H1 (cell line): ENCODE measurements at regions not wholly inside any gene's neighbourhood (a gene's known extent, or its start where the extent isn't known, plus 50 kb on each side); places are given as distances from the start of the nearest gene placed in this dataset.

ENCODE experiments used
- CTCF ChIA-PET: fragments of 300-600 bp; sonication (Branson Sonifier 250); formaldehyde crosslinking; loops from one replicate; lab custom pipeline; 2021; ENCODE audit not compliant: partially characterized antibody; lab: Charles Lee
- POLR2A ChIA-PET: fragments of 300-600 bp; sonication (Branson Sonifier 250); formaldehyde crosslinking; loops from one replicate; lab custom pipeline; 2021; ENCODE audit warnings: inconsistent platforms; ENCODE audit not compliant: partially characterized antibody; lab: Charles Lee
- DNase-seq, 2 experiments: peaks; one replicate each; pipeline versions ENCODE4 v3.0.0 to v3.0.0-alpha.2; 2010 to 2022; ENCODE audit warnings: low spot score in 2 of 2, low read depth in 1 of 2, mixed read lengths in 1 of 2
- FAIRE-seq: peaks from 2 replicates; lab custom pipeline; 2011; peaks lifted over from hg19 to GRCh38; lab: Jason Lieb, UNC
- H2AFZ ChIP-seq: 2 replicates; pipeline ENCODE4 v1.8.1; 2012; ENCODE audit warnings: low read length, inconsistent platforms
- H2AK5ac ChIP-seq: 2 replicates; pipeline ENCODE4 v1.6.1; 2013; ENCODE audit warnings: low read depth, low read length
- H2BK120ac ChIP-seq: replicated peaks from 2 replicates; pipeline ENCODE3; 2013; ENCODE audit warnings: low read depth, low read length, inconsistent platforms
- H2BK12ac ChIP-seq: 2 replicates; pipeline ENCODE4 v1.6.1; 2013; ENCODE audit warnings: low read depth, low read length
- H2BK15ac ChIP-seq: 2 replicates; pipeline ENCODE4 v1.6.1; 2013; ENCODE audit warnings: low read length
- H2BK20ac ChIP-seq: 2 replicates; pipeline ENCODE4 v1.6.1; 2013; ENCODE audit warnings: low read length
- H2BK5ac ChIP-seq: 2 replicates; pipeline ENCODE4 v1.6.1; 2013; ENCODE audit warnings: low read depth, low read length
- H3K14ac ChIP-seq: 2 replicates; pipeline ENCODE4 v1.6.1; 2013; ENCODE audit warnings: inconsistent platforms; ENCODE audit not compliant: insufficient read length
- H3K18ac ChIP-seq: 2 replicates; pipeline ENCODE4 v1.6.1; 2013; ENCODE audit warnings: low read length; ENCODE audit errors: extremely low read depth
- H3K23ac ChIP-seq: 2 replicates; pipeline ENCODE4 v1.6.1; 2013; ENCODE audit warnings: inconsistent platforms; ENCODE audit not compliant: insufficient read length
- H3K23me2 ChIP-seq: 2 replicates; pipeline ENCODE4 v1.6.1; 2013; ENCODE audit warnings: low read depth, low read length
- H3K27ac ChIP-seq: 2 replicates; pipeline ENCODE4 v1.6.1; 2011; ENCODE audit warnings: low read depth, low read length, inconsistent platforms
- H3K27me3 ChIP-seq, 4 experiments: replicated peaks in 1 of 4; 1 replicate in 1 of 4; 2 replicates in 3 of 4; pipeline versions ENCODE4 v1.6.1 to v1.8.1; 2011 to 2013; ENCODE audit warnings: low read length in 3 of 4, mild to moderate bottlenecking in 3 of 4, inconsistent platforms in 2 of 4, mixed read lengths in 2 of 4, moderate library complexity in 1 of 4; ENCODE audit not compliant: control insufficient read depth in 3 of 4, insufficient read depth in 3 of 4; ENCODE audit errors: extremely low read depth in 1 of 4
- H3K36me3 ChIP-seq, 4 experiments: 2 replicates each; pipeline versions ENCODE4 v1.6.1 to v1.8.1; 2011 to 2013; ENCODE audit warnings: mild to moderate bottlenecking in 4 of 4, low read length in 3 of 4, moderate library complexity in 2 of 4, control low read depth in 1 of 4, inconsistent platforms in 1 of 4; ENCODE audit not compliant: insufficient read depth in 4 of 4, control insufficient read depth in 2 of 4
- H3K4ac ChIP-seq: replicated peaks from 2 replicates; pipeline ENCODE3; 2013; ENCODE audit warnings: low read length, low read depth, mixed read lengths, inconsistent platforms; ENCODE audit not compliant: insufficient read length
- H3K4me1 ChIP-seq, 4 experiments: replicated peaks in 1 of 4; 1 replicate in 1 of 4; 2 replicates in 3 of 4; pipeline versions ENCODE4 v1.6.1 to v1.8.1; 2011 to 2013; ENCODE audit warnings: low read length in 3 of 4, inconsistent platforms in 2 of 4, mixed read lengths in 1 of 4; ENCODE audit not compliant: insufficient read depth in 4 of 4, control insufficient read depth in 3 of 4
- H3K4me2 ChIP-seq, 2 experiments: 2 replicates each; pipeline versions ENCODE4 v1.6.1 to v1.8.1; 2011 to 2013; ENCODE audit warnings: low read depth in 2 of 2, low read length in 2 of 2, control low read depth in 1 of 2, inconsistent platforms in 1 of 2, mild to moderate bottlenecking in 1 of 2; ENCODE audit not compliant: insufficient read depth in 1 of 2
- H3K4me3 ChIP-seq, 4 experiments: fragments of 200-600, 300-600 bp in 1 of 4; sonication (generic), shearing (Covaris generic), sonication (Bioruptor Twin) in 1 of 4; 2 replicates each; pipeline versions ENCODE4 v1.5.1 to v1.8.1; 2011 to 2016; ENCODE audit warnings: low read length in 4 of 4, low read depth in 3 of 4, control low read depth in 2 of 4, inconsistent platforms in 2 of 4, mild to moderate bottlenecking in 2 of 4, mixed read lengths in 1 of 4, moderate library complexity in 1 of 4; ENCODE audit not compliant: insufficient read depth in 2 of 4; ENCODE audit errors: extremely low read depth in 1 of 4
- H3K56ac ChIP-seq: replicated peaks from 2 replicates; pipeline ENCODE3; 2013; ENCODE audit warnings: low read depth, mild to moderate bottlenecking, mixed read lengths, low read length, inconsistent platforms; ENCODE audit not compliant: insufficient read length
- H3K79me1 ChIP-seq: 2 replicates; pipeline ENCODE4 v1.6.1; 2013; ENCODE audit warnings: low read depth, low read length, control low read depth
- H3K79me2 ChIP-seq, 2 experiments: 2 replicates each; pipeline versions ENCODE4 v1.6.1 to v1.8.1; 2012 to 2013; ENCODE audit warnings: low read length in 2 of 2, mild to moderate bottlenecking in 2 of 2, inconsistent platforms in 1 of 2; ENCODE audit not compliant: insufficient read depth in 2 of 2, control insufficient read depth in 1 of 2
- H3K9ac ChIP-seq, 4 experiments: replicated peaks in 1 of 4; 1 replicate in 1 of 4; 2 replicates in 3 of 4; pipeline versions ENCODE4 v1.6.1 to v1.8.1; 2011 to 2013; ENCODE audit warnings: low read depth in 3 of 4, low read length in 3 of 4, control low read depth in 2 of 4, mild to moderate bottlenecking in 2 of 4, moderate library complexity in 2 of 4, inconsistent platforms in 1 of 4; ENCODE audit errors: extremely low read depth in 1 of 4
- H3K9me3 ChIP-seq, 2 experiments: 2 replicates each; pipeline versions ENCODE4 v1.6.1 to v1.8.1; 2012 to 2013; ENCODE audit warnings: mild to moderate bottlenecking in 2 of 2, moderate library complexity in 2 of 2, control low read depth in 1 of 2, inconsistent platforms in 1 of 2, low read depth in 1 of 2, low read length in 1 of 2, mixed read lengths in 1 of 2; ENCODE audit not compliant: insufficient read depth in 2 of 2
- H4K20me1 ChIP-seq, 2 experiments: replicated peaks in 1 of 2; 2 replicates each; pipeline versions ENCODE3 to v1.8.1; 2011 to 2013; ENCODE audit warnings: inconsistent platforms in 2 of 2, low read length in 2 of 2, mild to moderate bottlenecking in 1 of 2; ENCODE audit not compliant: insufficient read depth in 2 of 2, control insufficient read depth in 1 of 2
- H4K5ac ChIP-seq: 2 replicates; pipeline ENCODE4 v1.6.1; 2013; ENCODE audit warnings: low read length, low read depth, mixed read lengths, inconsistent platforms; ENCODE audit not compliant: insufficient read length
- H4K8ac ChIP-seq: 2 replicates; pipeline ENCODE4 v1.8.0; 2013; ENCODE audit warnings: mild to moderate bottlenecking, moderate library complexity, low read length, inconsistent platforms; ENCODE audit not compliant: insufficient read depth; ENCODE audit errors: extremely low read depth
- H4K91ac ChIP-seq: replicated peaks from 2 replicates; pipeline ENCODE3; 2013; ENCODE audit warnings: low read length, mixed read lengths, inconsistent platforms; ENCODE audit not compliant: insufficient read length
- BACH1 ChIP-seq: IDR thresholded peaks from 2 replicates; pipeline ENCODE4 v1.6.1; 2012; ENCODE audit warnings: low read length, improper control_type of control experiment
- BCL11A ChIP-seq, 2 experiments: IDR thresholded peaks; one replicate each; pipeline ENCODE4 v1.6.1; 2011; ENCODE audit warnings: low read depth in 2 of 2, low read length in 2 of 2, mild to moderate bottlenecking in 2 of 2
- CTBP2 ChIP-seq: IDR thresholded peaks from 2 replicates; pipeline ENCODE4 v1.7.0; 2011; ENCODE audit warnings: borderline replicate concordance, mild to moderate bottlenecking, moderate library complexity, mixed read lengths, low read length; ENCODE audit not compliant: insufficient read depth, insufficient read length
- FOSL1 ChIP-seq: IDR thresholded peaks from 2 replicates; pipeline ENCODE4 v1.6.1; 2011; ENCODE audit warnings: mild to moderate bottlenecking, low read depth, low read length, moderate library complexity; ENCODE audit not compliant: insufficient read depth
- KDM4A ChIP-seq: IDR thresholded peaks from one replicate; pipeline ENCODE4 v1.7.1; 2012; ENCODE audit warnings: low read depth, mild to moderate bottlenecking, moderate library complexity, low read length, inconsistent platforms; ENCODE audit not compliant: severe bottlenecking
- KDM5A ChIP-seq: fragments of 200-600 bp; IDR thresholded peaks from 2 replicates; pipeline ENCODE4 v1.7.1; 2012; ENCODE audit warnings: mild to moderate bottlenecking, low read length, inconsistent platforms, mixed read lengths
- NANOG ChIP-seq: IDR thresholded peaks from 2 replicates; pipeline ENCODE4 v1.6.1; 2011; ENCODE audit warnings: low read length, low read depth, mild to moderate bottlenecking, inconsistent platforms; ENCODE audit not compliant: insufficient read depth, poor library complexity, severe bottlenecking
- POLR2A ChIP-seq, 2 experiments: IDR thresholded peaks; 1 replicate in 1 of 2; 2 replicates in 1 of 2; pipeline ENCODE4 v1.6.1; 2011; ENCODE audit warnings: low read depth in 2 of 2, low read length in 2 of 2, mild to moderate bottlenecking in 2 of 2; ENCODE audit errors: control extremely low read depth in 1 of 2
- POU5F1 ChIP-seq: IDR thresholded peaks from 2 replicates; pipeline ENCODE4 v1.6.1; 2011; ENCODE audit warnings: low read depth, mild to moderate bottlenecking, low read length, moderate library complexity
- SIN3A ChIP-seq, 2 experiments: IDR thresholded peaks in 1 of 2; conservative IDR thresholded peaks in 1 of 2; 2 replicates each; pipeline ENCODE4 v1.6.1; 2011 to 2012; ENCODE audit warnings: low read length in 2 of 2, improper control_type of control experiment in 1 of 2, low read depth in 1 of 2, mild to moderate bottlenecking in 1 of 2
- SP1 ChIP-seq: IDR thresholded peaks from 2 replicates; pipeline ENCODE4 v1.6.1; 2011; ENCODE audit warnings: low read depth, low read length
- SP2 ChIP-seq: IDR thresholded peaks from 2 replicates; pipeline ENCODE4 v1.6.1; 2012; ENCODE audit warnings: mild to moderate bottlenecking, low read length, inconsistent platforms
- TAF1 ChIP-seq: IDR thresholded peaks from 2 replicates; pipeline ENCODE4 v1.6.1; 2011; ENCODE audit warnings: mild to moderate bottlenecking, low read depth, low read length
- TEAD4 ChIP-seq: IDR thresholded peaks from 2 replicates; pipeline ENCODE4 v1.6.1; 2012; ENCODE audit warnings: low read depth, low read length, inconsistent platforms, mixed read lengths
- WGBS, 2 experiments: shearing (Covaris generic) in 1 of 2; methylation state at CpG; one replicate each; pipeline versions ENCODE4 v1.1.6 to v1.1.7; 2013 to 2015; ENCODE audit warnings: low lambda C conversion rate in 2 of 2, mixed read lengths in 2 of 2, inconsistent platforms in 1 of 2, low coverage in 1 of 2, missing lambda C conversion rate in 1 of 2; ENCODE audit not compliant: insufficient replicate concordance in 2 of 2, insufficient coverage in 1 of 2, insufficient read length in 1 of 2; ENCODE audit errors: extremely low coverage in 1 of 2, missing lambda C conversion rate in 1 of 2; 5-methylcytosine and 5-hydroxymethylcytosine counted together
- TF ChIP-seq, protein P1 (sequence below): IDR thresholded peaks from 2 replicates; pipeline ENCODE4 v1.6.1; 2012; ENCODE audit warnings: inconsistent platforms

- WGBS, 2 experiments, result 68% methylated on average over 1 of the region's 1 CpG; no CpG with 5 or more reads in 1 of the 2 experiments
- Histone ChIP-seq H4K5ac (no peak overlapping the region), H2BK120ac (no peak overlapping the region), H3K14ac (no peak overlapping the region), H3K36me3 (no peaks in the 10 kb centered on the region), H3K9ac (no peak overlapping the region), H4K20me1 (no peaks in the 10 kb centered on the region), H3K4me2 (no peak overlapping the region), H3K4ac (no peak overlapping the region), H3K18ac (no peak overlapping the region), H3K27me3 (no peaks in the 10 kb centered on the region), H4K8ac (no peak overlapping the region), H4K91ac (no peak overlapping the region), H2BK15ac (no peak overlapping the region), H2BK12ac (no peak overlapping the region), H3K79me2 (no peaks in the 10 kb centered on the region), H3K79me1 (no peaks in the 10 kb centered on the region), H2BK5ac (no peak overlapping the region), H2AK5ac (no peak overlapping the region), H2BK20ac (no peak overlapping the region), H3K27ac (no peak overlapping the region), H3K4me3 (no peak overlapping the region), H3K9me3 (no peaks in the 10 kb centered on the region), H3K23ac (no peak overlapping the region), H3K4me1 (no peaks in the 10 kb centered on the region), H3K23me2 (no peaks in the 10 kb centered on the region), H2AFZ (no peak overlapping the region), H3K56ac (no peak overlapping the region)
- ChIA-PET CTCF (interaction anchor here (0.6 to 1.2 kb wide), 3 partner anchors 12 to 423 kb away, joined by 3 to 4 read pairs (median 3); no protein-coding TSS in a partner anchor), POLR2A (no interaction called here)
- FAIRE-seq (no peak), DNase-seq (no peak)
- TF ChIP-seq, protein P1, sequence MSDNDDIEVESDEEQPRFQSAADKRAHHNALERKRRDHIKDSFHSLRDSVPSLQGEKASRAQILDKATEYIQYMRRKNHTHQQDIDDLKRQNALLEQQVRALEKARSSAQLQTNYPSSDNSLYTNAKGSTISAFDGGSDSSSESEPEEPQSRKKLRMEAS, result no peak
- TF ChIP-seq BCL11A (IDR thresholded peaks at IDR 0.05; ENCODE audit: low read depth in 2 of 2, low read length in 2 of 2) (no peak), CTBP2 (no peak), SP1 (no peak), FOSL1 (no peak), BACH1 (no peak), SP2 (no peak), NANOG (no peak), TAF1 (no peak), KDM4A (no peak), POLR2A (IDR thresholded peaks at IDR 0.05; ENCODE audit: control extremely low read depth in 1 of 2, low read depth in 2 of 2, low read length in 2 of 2) (no peak), SIN3A (conservative IDR thresholded peaks at IDR 0.05 in 1 of 2, IDR thresholded peaks at IDR 0.05 in 1 of 2; ENCODE audit: low read depth in 1 of 2, low read length in 2 of 2) (no peak), POU5F1 (no peak), KDM5A (no peak), TEAD4 (no peak)
Observed at GRCh38 chr5:68708842-68709170, 385.0 kb upstream of the SLC30A5 start.
